RWPE1 (cell line): ENCODE measurements at regions not wholly inside any gene's neighbourhood (a gene's known extent, or its start where the extent isn't known, plus 50 kb on each side); places are given as distances from the start of the nearest gene placed in this dataset.

Experiments used
- CTCF ChIA-PET: fragments of 350-600 bp; sonication (Branson Sonifier 250); formaldehyde crosslinking; extraction: SDS; loops from one replicate; lab custom pipeline; 2021; lab: Yijun Ruan, JAX
- POLR2A ChIA-PET: fragments of 400-600 bp; formaldehyde crosslinking; extraction: SDS; loops from one replicate; lab custom pipeline; 2020; ENCODE audit warnings: antibody characterized with exemption; ENCODE audit not compliant: low non-redundant PET; lab: Yijun Ruan, JAX
- DNase-seq: peaks from one replicate; pipeline ENCODE4 v3.0.0; 2012; ENCODE audit warnings: low spot score
- H3K27ac ChIP-seq: fragments of 450-650 bp; 2 replicates; pipeline ENCODE4 v1.5.1; 2017
- CTCF ChIP-seq: fragments of 450-650 bp; conservative IDR thresholded peaks from 2 replicates; pipeline ENCODE4 v1.5.1; 2017; ENCODE audit warnings: low read depth, mild to moderate bottlenecking

DNA sequence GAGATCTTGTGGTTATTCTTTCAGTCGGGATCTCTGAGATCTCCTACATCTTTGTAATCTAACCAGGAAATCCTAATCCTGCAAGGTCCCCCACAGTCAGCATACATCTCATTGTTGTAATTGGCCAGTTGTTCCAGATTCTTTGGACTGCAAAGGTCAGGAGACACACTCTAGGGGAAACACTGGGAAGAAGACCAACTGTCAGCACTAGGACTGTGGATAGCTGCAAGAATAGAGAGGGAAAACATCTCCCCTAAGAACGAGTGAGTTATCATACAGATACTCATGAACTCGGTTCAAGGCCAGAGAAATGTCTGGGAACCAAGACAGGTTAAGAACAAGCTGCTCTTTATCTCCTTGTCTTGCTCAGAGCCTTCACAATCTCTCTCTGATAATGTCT, 217.9 kb upstream of the TMPO start:
- ChIA-PET POLR2A (no interaction called here), CTCF (no interaction called here)
- no peak for DNase-seq
- no peak overlapping the region for H3K27ac ChIP-seq
- no peak for TF ChIP-seq CTCF

DNA sequence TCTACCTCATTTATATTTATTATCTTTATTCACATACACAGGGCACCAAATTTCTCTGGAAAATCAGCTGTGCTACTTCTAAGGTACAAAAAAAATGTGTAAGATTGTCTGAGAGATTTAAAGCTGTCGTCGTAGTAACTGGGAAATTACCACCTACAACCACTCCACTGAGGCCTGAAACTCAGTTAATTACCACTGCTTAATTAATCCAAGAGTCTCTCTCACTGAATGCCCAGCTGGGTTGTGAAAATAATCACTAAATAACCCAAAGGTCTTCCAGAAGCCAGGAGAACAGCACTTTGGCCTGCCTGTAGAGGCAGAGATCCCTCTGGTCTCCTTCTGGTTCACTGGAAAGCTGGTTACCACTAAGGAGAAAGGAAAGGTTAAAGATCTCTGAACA, 207.2 kb upstream of the TMPO start:
- DNase-seq = no peak
- ChIA-PET CTCF (no interaction called here), POLR2A (no interaction called here)
- TF ChIP-seq CTCF = no peak
- no peak overlapping the region for H3K27ac ChIP-seq

DNA sequence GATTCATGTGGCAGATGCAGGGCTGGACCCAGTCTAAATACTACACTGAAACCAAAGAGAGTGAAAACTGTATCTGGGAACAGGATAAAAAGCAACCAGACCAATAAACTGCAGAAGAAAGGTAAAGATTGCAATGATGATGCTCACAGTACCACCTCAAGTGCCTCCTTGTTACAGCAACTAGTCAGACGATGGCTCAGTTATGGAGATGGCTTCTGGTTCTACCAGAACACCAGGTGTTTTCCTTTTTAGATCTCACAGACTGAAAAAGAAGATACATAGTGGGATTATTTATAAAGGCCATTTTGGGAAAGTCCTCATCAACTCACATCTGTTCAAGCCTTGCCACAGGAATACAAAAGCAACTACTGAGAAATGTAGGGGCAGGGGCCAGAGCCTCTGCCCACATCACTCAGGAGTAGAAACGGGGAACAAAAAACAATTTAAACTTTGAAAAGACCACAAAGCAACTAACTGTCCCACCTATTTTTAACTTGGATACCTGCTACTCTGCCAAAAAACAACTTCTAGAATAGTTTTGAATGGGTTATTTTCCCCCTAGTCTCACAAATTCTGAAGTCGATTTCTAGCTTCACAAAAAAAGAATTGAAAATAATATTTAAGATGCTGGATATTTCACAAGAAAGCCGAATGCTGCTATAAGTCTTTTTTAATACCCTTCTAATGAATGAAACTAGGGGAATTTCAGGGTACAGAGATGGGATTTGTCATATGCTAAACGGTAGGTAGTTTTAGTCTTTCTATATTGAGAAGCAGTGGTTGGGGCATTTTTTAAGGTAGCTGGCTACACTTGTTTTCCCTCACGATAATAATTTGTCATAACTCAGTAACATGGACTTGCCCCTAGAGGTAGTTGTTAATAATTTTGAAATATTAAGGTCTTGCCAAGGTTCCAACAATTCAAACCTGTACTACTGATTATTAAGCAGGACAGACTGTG, 197.2 kb upstream of the TMPO start:
- ChIA-PET POLR2A (no interaction called here), CTCF (no interaction called here)
- no peak overlapping the region for H3K27ac ChIP-seq
- DNase-seq = no peak
- TF ChIP-seq CTCF = no peak

DNA sequence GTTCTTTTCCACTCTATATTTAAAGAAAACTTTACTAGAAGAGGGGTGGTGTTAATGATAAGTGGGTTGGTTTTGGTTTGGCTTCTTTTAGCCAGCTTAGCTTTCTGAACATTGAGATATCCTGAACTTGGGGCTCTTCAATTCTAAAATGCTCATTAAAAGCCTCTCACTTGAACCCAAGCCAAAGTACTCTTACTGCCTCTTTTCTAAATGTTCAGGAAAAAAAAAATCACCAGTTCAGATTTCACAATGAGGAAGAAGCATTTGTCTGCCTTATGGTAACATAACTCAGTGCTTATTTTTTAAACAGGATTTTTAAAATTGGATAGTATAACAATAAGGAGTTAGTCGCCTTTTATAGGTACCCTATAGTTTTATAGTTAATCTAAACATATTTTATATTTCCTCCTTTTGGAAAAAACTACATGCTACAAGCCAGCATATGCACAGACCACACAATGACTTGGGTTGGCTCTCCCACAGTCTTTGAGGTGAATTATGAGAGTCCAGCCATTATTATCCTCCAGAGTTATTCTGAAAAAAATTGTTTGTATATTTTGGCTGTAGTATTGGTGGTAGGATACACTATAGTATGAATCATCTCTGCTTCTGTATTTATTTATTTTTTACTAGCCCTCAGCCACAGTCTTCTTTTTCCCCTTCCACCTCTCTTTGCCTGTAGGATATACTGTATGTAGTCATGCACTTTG, 195.5 kb upstream of the TMPO start:
- H3K27ac ChIP-seq = no peak overlapping the region
- CTCF ChIA-PET = no interaction called here
- POLR2A ChIA-PET = no interaction called here
- no peak for DNase-seq
- TF ChIP-seq CTCF = no peak

- CTCF ChIA-PET = no interaction called here
- TF ChIP-seq CTCF = no peak
- POLR2A ChIA-PET = no interaction called here
- H3K27ac ChIP-seq = no peak overlapping the region
- DNase-seq = no peak
Observed at GRCh38 chr12:98325003-98325402, 190.4 kb upstream of the TMPO start.

DNA sequence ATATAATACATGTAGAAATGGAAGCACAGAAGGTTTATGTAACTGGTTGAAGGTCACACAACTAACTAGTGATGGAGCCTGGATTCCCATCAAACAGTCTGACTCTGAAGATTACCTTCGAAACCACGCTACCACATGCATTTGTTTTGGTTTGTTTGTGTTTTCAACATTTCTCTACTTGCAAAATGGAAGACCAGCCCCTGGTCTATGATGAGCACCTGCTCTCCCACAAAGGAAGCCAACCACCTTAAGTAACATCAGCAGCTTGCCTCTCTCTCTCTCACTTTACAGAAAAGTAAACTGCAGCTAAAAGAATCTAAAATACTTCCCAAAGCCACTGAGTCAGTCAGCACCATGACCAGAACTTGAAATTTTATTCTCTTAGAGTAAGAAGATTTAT, 186.9 kb upstream of the TMPO start:
- TF ChIP-seq CTCF = no peak
- ChIA-PET POLR2A (no interaction called here), CTCF (no interaction called here)
- no peak for DNase-seq
- H3K27ac ChIP-seq = no peak overlapping the region
